Uterus (tissue), 3 donors: ENCODE measurements at regions not wholly inside any gene's neighbourhood (a gene's known extent, or its start where the extent isn't known, plus 50 kb on each side); places are given as distances from the start of the nearest gene placed in this dataset.

Experiments
- DNase-seq, 2 donors: peaks; one replicate each; pipeline ENCODE4 v3.0.0-alpha.2; 2019 to 2020
- H3K27ac ChIP-seq, 2 donors: fragments of 200-600 bp; sonication (generic); 1 replicate in 1 of 2; 2 replicates in 1 of 2; pipeline ENCODE4 v1.5.1; 2016 to 2018
- H3K27me3 ChIP-seq, 2 donors: fragments of 200-600 bp; sonication (generic); one replicate each; pipeline ENCODE4 v1.5.1; 2018 to 2019; ENCODE audit warnings: control low read depth in 1 of 2
- H3K36me3 ChIP-seq, 2 donors: fragments of 200-600 bp; sonication (generic); one replicate each; pipeline ENCODE4 v1.5.1; 2019; ENCODE audit warnings: control low read depth in 1 of 2
- H3K4me1 ChIP-seq, 2 donors: fragments of 200-600 bp; sonication (generic); one replicate each; pipeline ENCODE4 v1.5.1; 2018 to 2019; ENCODE audit warnings: control low read depth in 1 of 2
- H3K4me3 ChIP-seq, 2 donors: fragments of 200-600 bp; sonication (generic); 1 replicate in 1 of 2; 2 replicates in 1 of 2; pipeline ENCODE4 v1.5.1; 2018 to 2019; ENCODE audit warnings: mild to moderate bottlenecking in 1 of 2
- H3K9me3 ChIP-seq, 2 donors: fragments of 200-600 bp; sonication (generic); one replicate each; pipeline ENCODE4 v1.5.1; 2019; ENCODE audit warnings: control low read depth in 1 of 2
- POLR2A ChIP-seq, 2 donors: fragments of 450-650 bp; IDR thresholded peaks; one replicate each; pipeline ENCODE4 v1.6.1; 2016; ENCODE audit warnings: antibody characterized with exemption in 2 of 2, mild to moderate bottlenecking in 1 of 2, moderate library complexity in 1 of 2
- intact Hi-C: fragments of 100-400 bp; cut with DNase I; formaldehyde crosslinking; loops from one replicate; pipeline ENCODE4 v1.15.1; 2023; ENCODE audit warnings: low total_unique reads
- TF ChIP-seq, protein P1 (sequence below), 4 experiments: fragments of 200-600 bp in 2 of 4; fragments of 450-650 bp in 2 of 4; sonication (generic) in 2 of 4; IDR thresholded peaks; one replicate each; pipeline ENCODE4 v1.5.1; 2016 to 2019; ENCODE audit warnings: antibody characterized with exemption in 4 of 4, mild to moderate bottlenecking in 2 of 4, moderate library complexity in 1 of 4
- donor health status: DM: yes; HTN: yes; CAD: no.

DNA sequence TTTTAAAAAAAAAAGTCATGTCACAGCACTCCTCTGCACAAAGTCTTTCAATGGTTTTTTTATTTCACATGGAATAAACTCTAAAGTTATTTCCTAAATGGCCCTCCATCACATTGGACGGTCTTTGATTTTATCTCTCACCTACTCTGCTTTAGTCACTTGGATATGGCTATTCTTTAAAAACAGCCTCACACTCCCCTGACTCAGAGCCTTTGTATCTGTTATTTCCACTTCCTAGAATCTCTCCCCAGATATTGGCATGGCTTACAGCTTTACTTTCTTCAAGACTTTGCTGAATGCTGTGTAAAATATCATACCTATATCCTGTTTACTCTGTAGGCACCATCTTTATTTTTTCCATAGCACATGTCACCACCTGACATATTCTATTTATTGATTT lies 194.7 kb upstream of the MCHR2 start:
- DNase-seq = no peak
- Histone ChIP-seq H3K4me3 (no peak overlapping the region), H3K4me1 (no peaks in the 10 kb centered on the region), H3K9me3 (no peaks in the 10 kb centered on the region), H3K36me3 (no peaks in the 10 kb centered on the region), H3K27ac (no peak overlapping the region), H3K27me3 (no peaks in the 10 kb centered on the region)
- intact Hi-C loops = no loop called here
- TF ChIP-seq POLR2A (IDR thresholded peaks at IDR 0.05) = no peak
- TF ChIP-seq, protein P1, sequence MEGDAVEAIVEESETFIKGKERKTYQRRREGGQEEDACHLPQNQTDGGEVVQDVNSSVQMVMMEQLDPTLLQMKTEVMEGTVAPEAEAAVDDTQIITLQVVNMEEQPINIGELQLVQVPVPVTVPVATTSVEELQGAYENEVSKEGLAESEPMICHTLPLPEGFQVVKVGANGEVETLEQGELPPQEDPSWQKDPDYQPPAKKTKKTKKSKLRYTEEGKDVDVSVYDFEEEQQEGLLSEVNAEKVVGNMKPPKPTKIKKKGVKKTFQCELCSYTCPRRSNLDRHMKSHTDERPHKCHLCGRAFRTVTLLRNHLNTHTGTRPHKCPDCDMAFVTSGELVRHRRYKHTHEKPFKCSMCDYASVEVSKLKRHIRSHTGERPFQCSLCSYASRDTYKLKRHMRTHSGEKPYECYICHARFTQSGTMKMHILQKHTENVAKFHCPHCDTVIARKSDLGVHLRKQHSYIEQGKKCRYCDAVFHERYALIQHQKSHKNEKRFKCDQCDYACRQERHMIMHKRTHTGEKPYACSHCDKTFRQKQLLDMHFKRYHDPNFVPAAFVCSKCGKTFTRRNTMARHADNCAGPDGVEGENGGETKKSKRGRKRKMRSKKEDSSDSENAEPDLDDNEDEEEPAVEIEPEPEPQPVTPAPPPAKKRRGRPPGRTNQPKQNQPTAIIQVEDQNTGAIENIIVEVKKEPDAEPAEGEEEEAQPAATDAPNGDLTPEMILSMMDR (IDR thresholded peaks at IDR 0.05) = no peak

DNA sequence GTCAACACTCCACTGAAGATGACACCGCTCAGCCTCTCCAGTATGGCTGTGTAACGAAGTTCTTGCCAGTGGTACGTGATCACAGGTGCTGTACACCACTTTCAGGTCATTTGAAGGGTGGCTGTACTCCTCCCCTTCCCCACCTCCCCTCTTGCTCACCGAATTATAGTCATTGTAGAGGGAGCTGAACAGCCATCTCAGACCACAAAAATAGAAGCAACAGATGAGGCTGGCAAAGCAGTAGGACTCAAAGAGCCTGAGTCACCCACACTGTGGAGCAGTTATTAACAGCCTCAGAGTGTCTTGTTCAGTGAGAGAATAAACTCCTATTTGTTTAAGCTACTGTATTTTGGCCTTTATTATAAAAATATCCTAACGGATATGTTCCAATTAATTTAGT lies 192.5 kb upstream of the MCHR2 start:
- Histone ChIP-seq H3K4me1 (no peaks in the 10 kb centered on the region), H3K27ac (no peak overlapping the region), H3K4me3 (no peak overlapping the region), H3K9me3 (no peaks in the 10 kb centered on the region), H3K36me3 (no peaks in the 10 kb centered on the region), H3K27me3 (no peaks in the 10 kb centered on the region)
- TF ChIP-seq, protein P1 (IDR thresholded peaks at IDR 0.05) = no peak
- TF ChIP-seq POLR2A (IDR thresholded peaks at IDR 0.05) = no peak
- no peak for DNase-seq
- intact Hi-C loops = no loop called here

DNA sequence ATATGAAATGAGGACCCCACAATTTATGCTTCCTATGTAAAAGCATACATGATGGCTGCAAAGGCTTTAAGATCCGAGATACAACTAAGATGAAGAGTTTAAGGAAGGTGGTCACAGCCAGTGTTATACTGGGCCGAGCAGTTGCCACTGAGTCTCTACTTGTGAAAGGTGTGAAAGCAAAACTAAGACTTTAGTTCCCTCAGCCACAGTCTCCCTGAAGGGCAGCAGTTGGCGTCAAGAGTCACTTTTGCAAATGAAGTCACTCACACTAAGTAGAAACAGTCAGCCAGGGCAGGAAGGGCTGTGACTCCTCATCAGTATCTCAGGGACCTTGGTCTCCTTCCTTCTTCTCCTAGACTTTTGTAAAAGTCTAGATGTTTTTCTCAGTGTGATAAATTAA lies 191.6 kb upstream of the MCHR2 start:
- Histone ChIP-seq H3K27me3 (no peaks in the 10 kb centered on the region), H3K36me3 (no peaks in the 10 kb centered on the region), H3K4me1 (no peaks in the 10 kb centered on the region), H3K4me3 (no peak overlapping the region), H3K9me3 (no peaks in the 10 kb centered on the region), H3K27ac (no peak overlapping the region)
- intact Hi-C loops = no loop called here
- no peak for DNase-seq
- TF ChIP-seq POLR2A (IDR thresholded peaks at IDR 0.05) = no peak
- TF ChIP-seq, protein P1 (IDR thresholded peaks at IDR 0.05) = no peak

DNA sequence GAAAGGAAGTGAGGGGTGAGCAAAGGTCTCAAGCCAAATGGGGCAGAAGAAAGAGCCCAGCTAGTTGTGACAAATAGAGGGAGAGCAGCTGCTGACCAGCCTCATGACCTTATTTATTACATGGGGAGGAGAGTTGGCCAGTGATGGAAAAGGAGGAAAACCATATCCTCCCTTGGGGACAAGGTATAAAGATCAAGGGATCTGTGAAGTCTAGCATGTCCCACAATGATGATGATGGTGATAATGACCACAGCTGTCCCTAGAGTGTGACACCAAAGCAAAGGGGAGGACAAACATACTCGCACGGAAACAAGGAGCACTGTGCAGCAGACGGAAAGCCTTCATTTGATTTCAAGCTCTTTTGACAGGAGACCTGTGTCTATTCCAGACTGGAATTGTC lies 190.4 kb upstream of the MCHR2 start:
- intact Hi-C loops = no loop called here
- no peak overlapping the region for H3K4me3 ChIP-seq
- H3K27me3 ChIP-seq = no peaks in the 10 kb centered on the region
- H3K9me3 ChIP-seq = no peaks in the 10 kb centered on the region
- no peaks in the 10 kb centered on the region for H3K36me3 ChIP-seq
- no peaks in the 10 kb centered on the region for H3K4me1 ChIP-seq
- DNase-seq = no peak
- no peak overlapping the region for H3K27ac ChIP-seq
- TF ChIP-seq, protein P1 (IDR thresholded peaks at IDR 0.05) = no peak
- TF ChIP-seq POLR2A (IDR thresholded peaks at IDR 0.05) = no peak

DNA sequence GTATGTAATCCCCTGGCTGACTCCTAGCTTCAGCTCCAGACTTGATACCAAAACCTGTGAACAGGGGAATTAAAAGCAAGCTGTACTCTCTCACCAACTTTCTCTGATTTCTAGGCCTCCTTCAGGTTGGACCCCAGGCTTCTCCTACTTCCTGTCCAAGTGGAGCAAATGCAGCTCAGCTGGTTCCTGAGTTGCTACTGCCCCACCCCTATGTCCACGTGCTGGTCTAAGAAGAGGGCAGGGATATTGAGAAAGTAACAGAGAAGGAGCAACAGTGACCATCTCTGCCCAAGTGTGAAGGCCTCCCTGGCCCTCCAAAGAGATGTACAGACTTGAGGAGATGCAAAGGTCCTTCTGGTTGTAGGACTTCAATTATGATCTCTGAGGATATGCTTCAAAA lies 188.3 kb upstream of the MCHR2 start:
- H3K27ac ChIP-seq = no peak overlapping the region
- no peak for DNase-seq
- H3K36me3 ChIP-seq = no peaks in the 10 kb centered on the region
- no peaks in the 10 kb centered on the region for H3K27me3 ChIP-seq
- TF ChIP-seq, protein P1 (IDR thresholded peaks at IDR 0.05) = no peak
- TF ChIP-seq POLR2A (IDR thresholded peaks at IDR 0.05) = no peak
- H3K4me3 ChIP-seq = no peak overlapping the region
- H3K4me1 ChIP-seq = no peaks in the 10 kb centered on the region
- intact Hi-C loops = no loop called here
- H3K9me3 ChIP-seq = no peaks in the 10 kb centered on the region
